ENCODE measurements at regions not wholly inside any gene's neighbourhood (a gene's known extent, or its start where the extent isn't known, plus 50 kb on each side); places are given as distances from the start of the nearest gene placed in this dataset.

DNA sequence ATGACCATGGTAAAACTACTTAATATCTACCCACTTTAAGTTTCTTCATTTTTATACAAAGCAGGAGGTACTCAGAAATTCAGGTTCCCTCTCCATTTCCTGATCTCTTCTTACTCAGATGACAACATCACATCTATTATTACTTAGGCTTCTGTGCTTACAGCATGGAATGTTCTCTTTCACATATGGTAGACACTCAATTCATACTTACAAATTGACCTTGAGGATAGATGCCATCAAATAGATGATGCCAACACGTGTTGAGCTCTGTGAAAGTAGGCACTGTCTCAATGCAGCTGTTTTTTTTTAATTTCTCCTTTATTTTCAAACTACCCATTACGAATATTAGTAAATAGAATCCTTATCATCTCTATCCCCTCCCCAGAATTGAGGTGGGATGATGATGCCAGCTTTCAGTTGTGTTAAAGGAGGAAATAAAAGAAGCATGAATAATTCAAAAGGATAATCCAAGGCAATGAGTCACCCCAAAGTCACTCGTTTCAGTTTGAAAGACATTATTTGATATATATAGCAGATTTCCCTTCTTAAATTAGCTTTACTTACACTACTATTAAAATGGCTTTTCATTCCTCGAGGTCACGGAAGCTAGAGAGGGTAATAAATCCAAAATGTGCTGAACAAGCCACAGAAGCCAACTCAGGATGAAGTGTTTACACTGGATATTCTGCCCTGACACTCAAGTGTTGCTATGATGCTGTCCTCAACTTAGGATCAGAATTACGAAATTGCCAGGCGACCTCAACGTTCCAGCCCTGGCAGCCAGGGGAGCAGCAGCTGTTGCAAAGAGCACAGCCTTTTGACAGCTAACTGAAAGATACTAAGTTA lies 124.2 kb upstream of the EOLA2 start:
- H2AFZ ChIP-seq, result no peak overlapping the region
- no peak for TF ChIP-seq EZH2 (IDR thresholded peaks at IDR 0.05; ENCODE audit: borderline replicate concordance)
- no peak for TF ChIP-seq EZH2phosphoT487 (IDR thresholded peaks at IDR 0.05; ENCODE audit: low read depth, severe bottlenecking, unreplicated experiment)
- TF ChIP-seq, protein P1, sequence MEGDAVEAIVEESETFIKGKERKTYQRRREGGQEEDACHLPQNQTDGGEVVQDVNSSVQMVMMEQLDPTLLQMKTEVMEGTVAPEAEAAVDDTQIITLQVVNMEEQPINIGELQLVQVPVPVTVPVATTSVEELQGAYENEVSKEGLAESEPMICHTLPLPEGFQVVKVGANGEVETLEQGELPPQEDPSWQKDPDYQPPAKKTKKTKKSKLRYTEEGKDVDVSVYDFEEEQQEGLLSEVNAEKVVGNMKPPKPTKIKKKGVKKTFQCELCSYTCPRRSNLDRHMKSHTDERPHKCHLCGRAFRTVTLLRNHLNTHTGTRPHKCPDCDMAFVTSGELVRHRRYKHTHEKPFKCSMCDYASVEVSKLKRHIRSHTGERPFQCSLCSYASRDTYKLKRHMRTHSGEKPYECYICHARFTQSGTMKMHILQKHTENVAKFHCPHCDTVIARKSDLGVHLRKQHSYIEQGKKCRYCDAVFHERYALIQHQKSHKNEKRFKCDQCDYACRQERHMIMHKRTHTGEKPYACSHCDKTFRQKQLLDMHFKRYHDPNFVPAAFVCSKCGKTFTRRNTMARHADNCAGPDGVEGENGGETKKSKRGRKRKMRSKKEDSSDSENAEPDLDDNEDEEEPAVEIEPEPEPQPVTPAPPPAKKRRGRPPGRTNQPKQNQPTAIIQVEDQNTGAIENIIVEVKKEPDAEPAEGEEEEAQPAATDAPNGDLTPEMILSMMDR (IDR thresholded peaks at IDR 0.05; ENCODE audit: poor library complexity), result no peak
- no peaks in the 10 kb centered on the region for H3K4me1 ChIP-seq (ENCODE audit: insufficient read depth)
- no peak overlapping the region for H3K4me2 ChIP-seq
- H4K20me1 ChIP-seq (ENCODE audit: insufficient read depth, poor library complexity, severe bottlenecking), result no peaks in the 10 kb centered on the region
- no peak for DNase-seq (ENCODE audit: low spot score)
- H3K9me3 ChIP-seq (ENCODE audit: low read depth), result no peaks in the 10 kb centered on the region
- no peaks in the 10 kb centered on the region for H3K79me2 ChIP-seq
- no peak overlapping the region for H3K27ac ChIP-seq
- H3K36me3 ChIP-seq (replicated peaks; ENCODE audit: insufficient read depth, low read depth), result no peaks in the 10 kb centered on the region
- H3K9me2 ChIP-seq (replicated peaks; ENCODE audit: insufficient read depth), result no peaks in the 10 kb centered on the region
- H3K4me3 ChIP-seq, result no peak overlapping the region
- WGBS (ENCODE audit: low lambda C conversion rate, missing lambda C conversion rate), result 58% methylated on average over 8 of the region's 8 CpGs
- H3K27me3 ChIP-seq, result no peaks in the 10 kb centered on the region

DNA sequence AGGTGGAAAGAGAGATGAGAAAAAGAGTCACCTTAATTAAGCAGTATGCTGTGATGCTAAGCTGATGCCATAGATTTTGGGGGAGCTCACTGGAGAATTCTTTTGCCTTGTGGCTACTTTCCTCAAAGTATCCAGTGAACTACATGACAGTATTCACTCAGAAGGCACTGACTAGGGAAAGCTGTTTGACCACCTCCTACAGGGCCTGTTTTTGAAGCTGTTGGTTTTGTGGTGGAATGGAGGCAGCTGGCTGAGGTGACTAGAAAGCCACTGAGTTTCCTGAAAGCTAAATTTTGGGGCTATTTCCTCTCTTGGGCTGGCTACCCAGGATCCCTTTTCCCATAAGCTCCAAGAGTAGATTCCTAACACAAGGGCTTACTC lies 124.8 kb upstream of the EOLA2 start:
- Histone ChIP-seq H3K4me1 (ENCODE audit: insufficient read depth) (no peaks in the 10 kb centered on the region), H3K36me3 (replicated peaks; ENCODE audit: insufficient read depth, low read depth) (no peaks in the 10 kb centered on the region), H3K79me2 (no peaks in the 10 kb centered on the region), H3K9me2 (replicated peaks; ENCODE audit: insufficient read depth) (no peaks in the 10 kb centered on the region), H4K20me1 (ENCODE audit: insufficient read depth, poor library complexity, severe bottlenecking) (no peaks in the 10 kb centered on the region), H2AFZ (no peak overlapping the region), H3K27ac (no peak overlapping the region), H3K27me3 (no peaks in the 10 kb centered on the region), H3K9me3 (ENCODE audit: low read depth) (no peaks in the 10 kb centered on the region), H3K4me3 (no peak overlapping the region), H3K4me2 (no peak overlapping the region)
- DNase-seq (ENCODE audit: low spot score), result no peak
- TF ChIP-seq, protein P1 (IDR thresholded peaks at IDR 0.05; ENCODE audit: poor library complexity), result no peak
- TF ChIP-seq EZH2phosphoT487 (IDR thresholded peaks at IDR 0.05; ENCODE audit: low read depth, severe bottlenecking, unreplicated experiment) (no peak), EZH2 (IDR thresholded peaks at IDR 0.05; ENCODE audit: borderline replicate concordance) (no peak)

DNA sequence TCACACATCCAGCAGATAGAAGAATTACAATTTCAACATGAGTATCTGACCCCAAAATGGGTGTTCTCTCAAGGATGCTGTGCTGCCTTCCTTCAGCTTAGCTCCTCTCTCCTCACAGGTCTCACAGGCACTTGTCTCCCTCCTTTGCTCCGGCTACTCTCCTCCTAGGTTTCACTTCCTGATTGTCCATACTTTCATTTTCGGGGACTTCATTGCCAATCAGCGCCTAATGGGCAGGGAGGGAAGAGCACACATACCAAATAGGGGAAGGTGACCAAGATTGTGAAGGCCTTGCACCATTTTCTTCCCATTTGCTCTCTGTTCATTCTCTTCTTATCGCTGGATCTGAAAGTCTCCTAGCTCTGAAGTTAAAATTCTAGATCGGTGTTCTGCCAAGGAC lies 125.4 kb upstream of the EOLA2 start:
- Histone ChIP-seq H3K9me2 (replicated peaks; ENCODE audit: insufficient read depth) (no peaks in the 10 kb centered on the region), H3K4me3 (no peak overlapping the region), H3K27ac (no peak overlapping the region), H4K20me1 (ENCODE audit: insufficient read depth, poor library complexity, severe bottlenecking) (no peaks in the 10 kb centered on the region), H3K27me3 (no peaks in the 10 kb centered on the region), H3K9me3 (ENCODE audit: low read depth) (no peaks in the 10 kb centered on the region), H3K36me3 (replicated peaks; ENCODE audit: insufficient read depth, low read depth) (no peaks in the 10 kb centered on the region), H3K4me1 (ENCODE audit: insufficient read depth) (no peaks in the 10 kb centered on the region), H2AFZ (no peak overlapping the region), H3K79me2 (no peaks in the 10 kb centered on the region), H3K4me2 (no peak overlapping the region)
- no peak for DNase-seq (ENCODE audit: low spot score)
- WGBS (ENCODE audit: low lambda C conversion rate, missing lambda C conversion rate), result 77% methylated on average over 5 of the region's 5 CpGs
- TF ChIP-seq EZH2 (IDR thresholded peaks at IDR 0.05; ENCODE audit: borderline replicate concordance) (no peak), EZH2phosphoT487 (IDR thresholded peaks at IDR 0.05; ENCODE audit: low read depth, severe bottlenecking, unreplicated experiment) (no peak)
- TF ChIP-seq, protein P1 (IDR thresholded peaks at IDR 0.05; ENCODE audit: poor library complexity), result no peak
